Stimulated activated CD8-positive, alpha-beta memory T cell treated with anti-CD3 and anti-CD28 coated beads, Interleukin-2, amount 100 ng/mL, for 1 hour (primary cell): ENCODE measurements at regions not wholly inside any gene's neighbourhood (a gene's known extent, or its start where the extent isn't known, plus 50 kb on each side); places are given as distances from the start of the nearest gene placed in this dataset.
"Not testable (repeated sequence)": the region's sequence is repeated elsewhere in the genome, so short reads cannot be mapped to it uniquely, and the experiment has no call there.

Source experiments
- DNase-seq, 2 donors: peaks; one replicate each; pipeline ENCODE4 v3.0.0-alpha.2; 2020; ENCODE audit warnings: low read depth in 2 of 2

DNA sequence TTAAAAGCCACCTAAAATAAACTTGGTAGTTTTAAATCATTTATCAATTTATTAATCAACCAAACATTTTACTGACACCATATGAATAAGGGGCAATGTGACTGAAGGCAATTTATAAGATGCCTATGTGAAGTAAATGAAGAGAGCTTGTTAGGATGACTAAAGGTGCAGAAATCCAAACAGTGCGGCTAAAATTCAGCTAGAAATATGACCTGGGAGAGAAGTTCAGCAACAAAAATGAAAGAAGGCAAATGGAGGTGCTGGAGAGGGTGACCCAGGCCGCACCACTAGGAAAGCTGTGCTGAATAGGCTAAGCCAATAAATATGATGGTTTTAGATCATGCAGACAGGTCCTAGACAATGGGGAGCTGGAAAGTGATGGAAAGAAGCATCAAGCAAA, 403.7 kb downstream of the BTG1 start:
- DNase-seq: no peak

- not testable (repeated sequence) for DNase-seq
Measured at GRCh38 chr12:91733846-91734245, 411.8 kb downstream of the BTG1 start.

DNA sequence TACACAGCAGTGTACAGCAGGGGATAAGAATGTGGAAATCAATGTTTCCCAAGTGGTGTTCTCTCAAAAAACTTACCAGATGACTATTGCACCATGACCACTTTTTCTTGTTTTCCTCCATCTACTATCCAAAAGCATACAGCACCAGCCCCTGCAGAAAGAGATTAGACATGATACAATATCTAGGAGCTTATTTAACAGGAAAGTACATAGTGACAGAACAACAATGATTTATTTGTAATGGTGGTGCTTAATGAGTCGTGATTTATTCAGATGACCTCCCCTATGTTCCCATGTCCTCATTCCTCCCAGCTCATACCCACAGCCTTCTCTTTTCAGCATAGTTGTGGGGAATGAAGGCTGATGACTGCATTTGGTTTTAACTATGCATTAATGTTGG, 413.6 kb downstream of the BTG1 start:
- DNase-seq: no peak

DNA sequence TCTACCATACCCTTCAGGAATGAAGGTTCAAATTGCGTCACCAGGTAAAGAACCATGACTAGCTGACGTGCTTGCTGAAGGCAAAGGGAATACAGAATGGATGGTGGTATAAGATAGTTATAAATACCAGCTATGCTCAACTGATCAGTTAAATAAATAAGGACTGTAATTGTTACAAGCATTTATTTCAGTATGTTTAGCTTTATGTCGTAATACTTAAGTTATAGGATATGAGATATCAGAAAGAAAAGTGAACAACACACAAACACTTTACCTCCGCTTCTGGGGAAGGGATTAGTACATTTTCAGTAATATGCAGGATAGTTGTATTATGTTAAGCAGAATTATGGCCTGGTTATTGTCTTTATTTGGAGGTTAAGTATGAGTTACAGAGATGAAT, 416.1 kb downstream of the BTG1 start:
- DNase-seq: no peak

- DNase-seq: no peak
Measured at GRCh38 chr12:91723191-91723590, 422.5 kb downstream of the BTG1 start.

GRCh38 chr12:91722072-91722471, 423.6 kb downstream of the BTG1 start:
- DNase-seq: no peak

DNA sequence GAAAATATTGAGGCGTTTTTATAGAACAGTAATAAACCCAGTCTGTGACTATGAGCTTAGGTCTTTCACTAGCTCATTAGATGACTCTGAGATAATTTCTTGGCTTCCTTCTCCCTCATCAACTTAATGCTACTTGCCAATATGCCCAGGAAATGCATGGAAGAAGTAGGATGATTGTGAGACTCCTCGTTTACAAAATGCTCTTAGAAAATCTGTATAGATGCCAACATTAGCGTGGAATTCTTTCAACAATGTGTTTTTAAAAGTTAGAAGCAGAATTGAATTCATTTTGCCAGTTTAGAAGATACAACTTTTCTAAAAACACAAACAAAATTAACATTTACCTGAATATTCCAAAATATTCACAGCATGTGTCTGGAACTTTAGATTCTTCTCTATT, 424.6 kb downstream of the BTG1 start:
- DNase-seq: no peak

DNA sequence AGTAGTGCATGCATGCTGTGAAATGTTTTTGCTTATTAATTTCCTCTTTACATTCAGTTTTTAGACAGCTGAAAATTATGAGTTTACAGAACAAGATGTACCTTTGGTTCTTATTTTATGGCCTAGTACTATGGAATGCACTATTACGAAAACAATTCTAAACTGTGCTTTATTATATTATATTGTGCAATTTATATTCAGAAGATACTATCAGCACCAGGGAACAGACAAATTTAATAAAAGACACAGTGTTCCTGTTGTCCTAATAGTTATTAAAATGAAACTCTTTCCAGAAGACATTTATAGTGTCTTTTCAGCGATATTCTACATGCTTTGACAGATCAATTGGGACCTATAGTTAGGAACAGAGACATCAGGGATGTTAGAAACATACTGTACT, 427.3 kb downstream of the BTG1 start:
- no peak for DNase-seq

DNA sequence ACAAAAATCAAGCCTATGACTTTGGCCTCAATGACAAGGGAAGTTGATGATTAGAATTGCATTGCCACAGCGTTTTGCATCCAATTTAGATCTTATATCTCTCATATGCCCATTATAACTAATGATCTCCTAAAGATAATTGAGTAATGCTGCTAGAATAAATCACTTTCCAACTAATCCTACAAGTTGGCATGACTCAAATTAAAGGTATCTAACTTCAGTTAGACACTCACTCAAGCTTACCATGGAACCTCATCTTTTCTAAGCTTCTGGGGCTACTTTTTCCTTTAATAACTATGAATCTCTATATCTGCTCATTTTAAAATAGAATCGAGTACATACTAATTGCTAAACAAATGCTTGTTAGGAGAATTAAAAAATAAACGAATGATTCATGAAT, 427.8 kb downstream of the BTG1 start:
- DNase-seq: no peak

GRCh38 chr12:91711925-91712324, 433.7 kb downstream of the BTG1 start:
- DNase-seq: not testable (repeated sequence)

DNA sequence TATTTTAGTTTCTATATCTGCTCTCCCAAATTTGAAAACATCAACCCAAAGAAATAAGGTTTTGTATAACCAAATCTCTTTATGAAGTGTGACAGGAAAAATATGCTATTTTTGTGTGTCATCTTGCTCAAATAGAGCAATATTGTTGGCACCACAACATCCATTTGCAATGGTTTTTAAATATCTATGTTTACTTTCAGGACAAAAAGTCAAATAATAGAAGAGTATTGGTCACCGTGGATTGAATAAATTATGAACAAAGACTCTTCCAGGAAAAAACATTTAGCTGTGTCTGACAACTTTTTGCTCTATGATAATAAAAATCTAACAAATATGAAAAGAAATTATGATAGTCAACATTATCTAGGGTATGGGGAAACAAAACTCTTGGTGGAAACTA, 439.2 kb downstream of the BTG1 start:
- no peak for DNase-seq

- no peak for DNase-seq
Measured at GRCh38 chr12:91704446-91704845, 441.2 kb downstream of the BTG1 start.

DNA sequence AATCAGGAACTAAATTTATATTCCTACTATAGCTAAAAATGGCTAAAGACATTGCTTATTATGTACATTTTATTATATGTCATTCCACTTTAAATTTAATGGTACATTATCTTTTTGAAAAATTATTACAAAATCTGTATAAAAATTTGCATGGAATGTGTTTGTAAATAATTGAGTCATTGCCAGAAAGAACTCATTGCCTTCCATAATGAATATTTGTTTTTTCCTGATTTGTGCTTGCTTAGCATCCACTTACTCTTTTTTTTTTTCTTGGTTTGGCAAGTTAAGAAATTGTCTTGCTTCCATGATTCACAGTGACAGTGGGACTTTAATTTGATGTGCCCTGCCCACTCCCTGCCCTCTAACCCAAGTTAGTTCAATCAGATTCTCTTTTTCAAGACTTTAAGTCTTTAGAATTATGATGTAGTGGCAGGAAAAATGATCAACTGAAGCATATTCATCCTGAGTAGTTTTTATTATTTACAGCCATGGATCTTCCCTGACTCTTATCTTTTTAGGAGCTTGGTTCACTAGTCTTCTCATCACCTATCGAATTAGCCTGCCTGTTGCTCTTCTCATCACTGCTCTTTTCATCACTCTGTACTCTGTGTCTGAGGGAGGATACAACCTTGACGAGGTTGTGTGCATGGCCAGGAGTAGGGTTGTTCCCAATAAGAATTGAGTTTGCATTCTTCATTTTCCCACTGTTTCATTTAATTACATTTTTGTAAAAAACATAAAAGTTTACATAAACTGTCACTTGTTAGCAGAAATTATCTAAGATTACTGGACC, 442.0 kb downstream of the BTG1 start:
- DNase-seq: no peak

- DNase-seq: no peak
Measured at GRCh38 chr12:91702843-91703425, 442.7 kb downstream of the BTG1 start.

DNA sequence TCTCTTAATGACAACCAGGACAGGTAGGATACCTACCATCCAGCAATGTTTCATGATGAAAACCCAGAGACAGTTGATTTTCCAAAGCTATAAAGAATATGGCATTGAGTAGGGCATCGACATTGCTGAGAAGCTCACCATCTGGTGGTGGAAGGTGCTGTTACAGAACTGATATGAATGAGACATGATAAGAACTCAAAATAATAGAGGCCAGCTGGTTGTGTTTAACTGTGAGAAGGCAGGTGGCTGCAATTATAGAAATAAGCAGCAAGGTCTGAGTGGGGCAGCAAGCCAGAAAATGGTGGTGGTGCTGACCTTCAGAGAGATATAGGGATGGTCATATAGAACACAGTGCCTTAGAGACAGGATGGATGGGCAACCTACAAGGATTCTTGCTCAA, 449.7 kb downstream of the BTG1 start:
- DNase-seq: no peak

- DNase-seq: not testable (repeated sequence)
Measured at GRCh38 chr12:91695406-91695805, 450.2 kb downstream of the BTG1 start.

DNA sequence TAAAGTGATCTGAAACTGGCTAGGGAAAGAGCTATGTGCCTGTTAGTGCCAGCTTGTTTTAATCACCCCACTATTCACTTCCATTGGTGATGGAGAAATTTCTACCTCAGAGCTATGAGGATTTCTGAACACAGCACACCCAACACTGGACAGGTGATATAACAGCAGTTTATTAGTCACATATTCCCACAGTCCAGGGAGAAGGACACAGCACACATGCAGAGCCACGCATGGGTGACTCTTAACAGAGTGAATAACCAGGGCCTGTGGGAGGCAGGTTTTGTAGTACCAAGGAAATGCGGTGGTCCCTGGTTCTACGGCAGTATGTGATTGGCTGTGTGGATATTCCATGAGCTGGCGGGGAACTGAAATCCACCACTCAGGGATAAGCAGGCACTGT, 455.1 kb downstream of the BTG1 start:
- no peak for DNase-seq

GRCh38 chr12:91687052-91688017, 458.3 kb downstream of the BTG1 start:
- DNase-seq: no peak

- no peak for DNase-seq
Measured at GRCh38 chr12:91685917-91686316, 459.7 kb downstream of the BTG1 start.

GRCh38 chr12:91681751-91682150, 463.9 kb downstream of the BTG1 start:
- no peak for DNase-seq

DNA sequence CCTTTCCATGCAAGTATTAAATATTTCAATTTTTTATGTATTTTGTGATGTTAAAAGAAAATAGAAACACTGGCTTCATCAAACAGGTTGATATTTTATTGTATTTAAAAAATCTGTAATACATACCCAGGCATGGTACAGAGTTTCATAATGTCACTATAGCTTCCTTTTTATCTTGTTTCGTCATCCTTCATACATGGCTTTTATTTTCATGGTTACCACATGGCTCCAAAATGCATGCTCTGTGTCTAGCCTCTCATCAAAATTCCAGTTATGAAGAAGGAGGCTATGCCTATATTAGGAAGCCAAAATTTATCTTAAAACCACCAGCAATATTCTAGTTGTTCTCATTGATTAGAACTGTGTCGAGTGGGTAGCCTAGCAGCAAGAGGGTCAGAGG, 464.8 kb downstream of the BTG1 start:
- no peak for DNase-seq

DNA sequence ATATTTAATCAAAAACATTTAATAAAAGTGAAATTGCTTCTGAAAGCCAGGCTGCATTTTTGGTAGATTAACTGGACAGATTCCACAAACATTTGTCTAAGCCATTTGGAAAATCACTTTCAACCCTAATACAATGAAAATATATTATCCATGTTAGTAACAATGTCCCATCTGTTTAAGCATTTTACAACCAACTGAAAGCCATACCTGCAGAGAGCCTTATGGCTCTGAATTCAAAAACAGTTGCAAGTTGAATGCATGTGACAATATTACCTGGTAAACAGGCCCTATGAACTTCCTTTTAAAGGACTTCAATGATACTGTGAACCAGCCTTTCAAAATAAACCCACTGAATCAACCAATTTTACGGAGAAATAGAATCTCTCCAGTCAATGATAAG, 468.1 kb downstream of the BTG1 start:
- DNase-seq: no peak

GRCh38 chr12:91675401-91675800, 470.2 kb downstream of the BTG1 start:
- no peak for DNase-seq
